ENCODE measurements at regions not wholly inside any gene's neighbourhood (a gene's known extent, or its start where the extent isn't known, plus 50 kb on each side); places are given as distances from the start of the nearest gene placed in this dataset.

GRCh38 chr13:40127925-40128324 lies 472.5 kb downstream of the COG6 start:
- H3K4me3 ChIP-seq: no peak overlapping the region
- no peak overlapping the region for H3K9ac ChIP-seq (ENCODE audit: low read depth in 2 of 2, low read length in 2 of 2)
- H3K27me3 ChIP-seq: no peaks in the 10 kb centered on the region
- H3K27ac ChIP-seq: no peak overlapping the region
- no peaks in the 10 kb centered on the region for H3K9me3 ChIP-seq
- no peaks in the 10 kb centered on the region for H3K4me1 ChIP-seq
- no peaks in the 10 kb centered on the region for H3K36me3 ChIP-seq
- TF ChIP-seq CTCF (IDR thresholded peaks at IDR 0.05): no peak
- intact Hi-C loops (cut with DNase I): no loop called here
- no peak for DNase-seq

GRCh38 chr13:40129467-40129866 lies 474.0 kb downstream of the COG6 start:
- H3K27ac ChIP-seq: no peak overlapping the region
- no peak for TF ChIP-seq CTCF (IDR thresholded peaks at IDR 0.05)
- H3K4me3 ChIP-seq: no peak overlapping the region
- H3K4me1 ChIP-seq: no peaks in the 10 kb centered on the region
- H3K27me3 ChIP-seq: no peaks in the 10 kb centered on the region
- no peaks in the 10 kb centered on the region for H3K36me3 ChIP-seq
- intact Hi-C loops (cut with DNase I): no loop called here
- H3K9ac ChIP-seq (ENCODE audit: low read depth in 2 of 2, low read length in 2 of 2): no peak overlapping the region
- H3K9me3 ChIP-seq: no peaks in the 10 kb centered on the region
- no peak for DNase-seq

- intact Hi-C loops (cut with DNase I): no loop called here
- Histone ChIP-seq H3K27me3 (no peaks in the 10 kb centered on the region), H3K36me3 (no peaks in the 10 kb centered on the region), H3K27ac (no peak overlapping the region), H3K9me3 (no peaks in the 10 kb centered on the region), H3K9ac (ENCODE audit: low read depth in 2 of 2, low read length in 2 of 2) (no peak overlapping the region), H3K4me3 (no peak overlapping the region), H3K4me1 (no peaks in the 10 kb centered on the region)
- TF ChIP-seq CTCF (IDR thresholded peaks at IDR 0.05): no peak
- no peak for DNase-seq
Observed at GRCh38 chr13:40130871-40131636, 475.6 kb downstream of the COG6 start.

- intact Hi-C loops (cut with DNase I): no loop called here
- TF ChIP-seq CTCF (IDR thresholded peaks at IDR 0.05): no peak
- Histone ChIP-seq H3K4me3 (no peak overlapping the region), H3K27me3 (no peaks in the 10 kb centered on the region), H3K27ac (no peak overlapping the region), H3K9me3 (no peaks in the 10 kb centered on the region), H3K36me3 (no peaks in the 10 kb centered on the region), H3K4me1 (no peaks in the 10 kb centered on the region), H3K9ac (ENCODE audit: low read depth in 2 of 2, low read length in 2 of 2) (no peak overlapping the region)
- DNase-seq: no peak
Observed at GRCh38 chr13:40132249-40132648, 476.8 kb downstream of the COG6 start.

GRCh38 chr13:40136896-40137295 lies 481.4 kb downstream of the COG6 start:
- H3K27me3 ChIP-seq: no peaks in the 10 kb centered on the region
- DNase-seq: no peak
- TF ChIP-seq CTCF (IDR thresholded peaks at IDR 0.05): no peak
- no peaks in the 10 kb centered on the region for H3K4me1 ChIP-seq
- intact Hi-C loops (cut with DNase I): no loop called here
- no peak overlapping the region for H3K27ac ChIP-seq
- H3K4me3 ChIP-seq: no peak overlapping the region
- H3K9ac ChIP-seq (ENCODE audit: low read depth in 2 of 2, low read length in 2 of 2): no peak overlapping the region
- no peaks in the 10 kb centered on the region for H3K9me3 ChIP-seq
- no peaks in the 10 kb centered on the region for H3K36me3 ChIP-seq

All from colonic mucosa (tissue), 4 donors.